OCI-M2 (cell line): ENCODE measurements at regions not wholly inside any gene's neighbourhood (a gene's known extent, or its start where the extent isn't known, plus 50 kb on each side); places are given as distances from the start of the nearest gene placed in this dataset.
"Not testable (repeated sequence)": the region's sequence is repeated elsewhere in the genome, so short reads cannot be mapped to it uniquely, and the experiment has no call there.

Source experiments
- DNase-seq: peaks from one replicate; lab custom pipeline; 2025; ENCODE audit not compliant: unreplicated experiment; lab: John Stamatoyannopoulos, UW

GRCh38 chr13:22776394-22777186 lies 404.2 kb upstream of the SGCG start:
- DNase-seq: no peak

GRCh38 chr13:22777207-22777606 lies 403.6 kb upstream of the SGCG start:
- DNase-seq: no peak

- DNase-seq: no peak
Measured at GRCh38 chr13:22789027-22789593, 391.7 kb upstream of the SGCG start.

GRCh38 chr13:22789916-22790315 lies 390.9 kb upstream of the SGCG start:
- DNase-seq: no peak

GRCh38 chr13:22793598-22794134 lies 387.1 kb upstream of the SGCG start:
- DNase-seq: no peak

DNA sequence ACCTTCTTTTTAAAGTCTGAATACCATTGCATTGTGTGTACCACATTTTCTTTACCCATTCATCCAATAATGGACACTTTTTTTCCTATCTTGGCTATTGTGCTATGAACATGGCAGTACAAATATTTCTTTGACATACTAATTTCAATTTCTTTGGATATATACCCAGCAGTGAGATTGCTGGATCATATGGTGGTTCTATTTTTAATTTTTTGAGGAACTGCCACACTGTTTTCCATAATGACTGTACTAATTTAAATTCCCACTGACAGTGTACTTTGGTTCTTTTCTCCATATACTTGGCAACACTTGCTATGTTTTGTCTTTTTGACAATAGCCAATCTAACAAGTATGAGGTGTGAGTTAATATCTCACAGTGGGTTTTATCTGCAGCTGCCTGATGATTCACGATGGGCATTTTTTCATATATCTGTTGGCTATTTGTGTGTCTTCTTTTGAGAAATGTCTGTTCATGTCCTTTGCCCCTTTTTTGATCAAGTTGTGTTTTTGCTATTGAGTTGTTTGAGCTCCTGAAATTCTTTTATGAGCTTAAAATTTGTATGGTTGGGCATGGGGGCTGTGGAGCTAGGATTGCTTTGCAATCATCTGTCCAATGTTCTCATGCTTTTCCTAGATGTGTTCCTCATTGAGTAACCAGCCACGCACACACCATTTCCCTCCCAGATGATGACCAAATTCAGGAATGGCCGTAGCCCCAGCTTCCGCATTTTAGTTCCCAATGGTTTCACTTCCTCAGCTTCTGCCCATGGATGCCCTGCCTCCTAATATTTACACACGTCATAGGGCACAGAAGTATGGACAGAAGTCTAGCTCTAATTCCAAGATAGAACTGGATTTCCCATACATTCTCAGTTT lies 380.0 kb upstream of the SGCG start:
- no peak for DNase-seq

DNA sequence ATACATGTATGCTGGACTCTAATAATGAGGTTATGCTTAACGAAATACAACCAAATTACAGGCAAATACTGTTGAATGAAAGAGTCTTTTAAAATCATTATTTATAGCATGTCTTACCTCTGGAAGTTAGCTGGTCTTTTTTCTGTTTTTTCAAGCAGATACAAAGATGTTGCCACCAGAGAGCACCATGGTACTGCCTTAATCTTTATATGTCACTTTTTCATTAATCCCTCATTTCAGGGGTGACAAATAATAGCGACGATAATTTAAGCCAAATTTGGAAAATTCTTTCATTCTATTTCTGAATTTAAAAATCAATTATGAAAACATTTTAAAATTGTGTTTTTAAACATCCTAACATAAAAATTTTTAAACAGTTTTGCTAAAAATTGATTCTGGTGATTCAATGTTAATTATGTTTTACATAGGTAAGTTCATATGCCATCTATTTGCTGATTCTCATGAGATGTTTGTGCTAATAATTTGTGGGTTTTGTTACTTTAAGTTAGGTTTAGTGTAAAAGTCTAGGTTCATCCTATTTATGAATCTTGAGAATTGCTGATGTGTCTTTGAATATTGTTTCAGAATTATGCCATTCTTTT lies 379.3 kb upstream of the SGCG start:
- DNase-seq: no peak

DNA sequence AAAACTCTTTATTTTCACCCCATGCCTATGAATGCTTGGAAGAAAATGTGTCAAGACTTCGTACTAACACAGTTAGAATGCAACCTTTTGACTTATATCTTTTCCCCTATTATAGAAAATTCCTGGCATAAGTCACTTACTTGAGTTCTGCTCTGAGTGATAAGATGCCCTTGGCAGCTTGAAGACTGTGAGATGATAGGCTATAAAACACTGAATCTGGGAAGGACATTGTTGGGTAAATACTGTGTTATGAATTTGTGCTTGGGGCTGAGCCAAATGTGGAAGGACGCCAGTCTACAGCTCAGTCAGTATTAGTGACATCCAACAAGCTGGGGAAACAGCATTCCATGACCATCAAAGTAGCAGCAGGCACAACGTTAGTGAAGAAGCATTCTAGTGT lies 368.0 kb upstream of the SGCG start:
- peak; percentile 20 for DNase-seq

DNA sequence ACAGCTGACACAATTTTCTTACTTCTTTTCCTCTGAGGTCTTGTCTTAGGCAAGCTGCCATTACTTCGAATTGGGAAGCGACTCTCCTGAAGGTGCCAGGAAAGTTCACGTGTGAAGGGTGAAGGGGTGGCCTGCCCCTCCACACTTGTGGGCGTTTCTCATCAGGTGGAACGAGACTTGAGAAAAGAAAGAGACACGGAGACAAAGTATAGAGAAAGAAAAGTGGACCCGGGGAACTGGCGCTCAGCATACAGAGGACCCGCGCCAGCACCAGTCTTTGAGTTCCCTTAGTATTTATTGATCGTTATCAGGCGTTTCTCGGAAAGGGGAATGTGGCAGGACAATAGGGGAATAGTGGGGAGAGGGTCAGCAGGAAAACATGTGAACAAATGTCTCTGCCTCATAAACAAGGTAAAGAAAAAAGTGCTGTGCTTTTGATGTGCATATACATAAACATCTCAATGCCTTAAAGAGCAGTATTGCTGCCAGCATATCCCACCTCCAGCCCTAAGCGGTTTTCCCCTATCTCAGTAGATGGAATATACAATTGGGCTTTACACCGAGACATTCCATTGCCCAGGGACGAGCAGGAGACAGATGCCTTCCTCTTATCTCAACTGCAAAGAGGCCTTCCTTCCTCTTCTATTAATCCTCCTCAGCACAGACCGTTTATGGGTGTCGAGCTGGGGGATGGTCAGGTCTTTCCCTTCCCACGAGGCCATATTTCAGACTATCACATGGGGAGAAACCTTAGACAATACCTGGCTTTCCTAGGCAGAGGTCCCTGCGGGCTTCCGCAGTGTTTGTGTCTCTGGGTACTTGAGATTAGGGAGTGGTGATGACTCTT lies 367.0 kb upstream of the SGCG start:
- DNase-seq: not testable (repeated sequence)

DNA sequence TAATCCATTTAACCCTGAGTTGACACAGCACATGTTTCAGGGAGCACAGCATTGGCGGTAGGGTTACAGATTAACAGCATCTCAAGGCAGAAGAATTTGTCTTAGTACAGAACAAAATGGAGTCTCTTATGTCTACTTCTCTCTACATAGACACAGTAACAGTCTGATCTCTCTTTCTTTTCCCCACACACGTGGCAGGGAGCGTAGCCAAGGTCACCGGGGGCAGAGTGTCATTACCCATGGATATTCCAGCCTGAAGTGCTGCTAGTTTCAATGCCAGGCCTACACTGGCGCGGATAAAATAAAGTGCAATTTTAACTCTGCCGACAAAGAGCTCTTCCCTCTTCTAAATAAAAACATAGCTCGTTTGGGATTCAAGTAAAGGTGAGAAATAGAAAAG lies 366.3 kb upstream of the SGCG start:
- not testable (repeated sequence) for DNase-seq

DNA sequence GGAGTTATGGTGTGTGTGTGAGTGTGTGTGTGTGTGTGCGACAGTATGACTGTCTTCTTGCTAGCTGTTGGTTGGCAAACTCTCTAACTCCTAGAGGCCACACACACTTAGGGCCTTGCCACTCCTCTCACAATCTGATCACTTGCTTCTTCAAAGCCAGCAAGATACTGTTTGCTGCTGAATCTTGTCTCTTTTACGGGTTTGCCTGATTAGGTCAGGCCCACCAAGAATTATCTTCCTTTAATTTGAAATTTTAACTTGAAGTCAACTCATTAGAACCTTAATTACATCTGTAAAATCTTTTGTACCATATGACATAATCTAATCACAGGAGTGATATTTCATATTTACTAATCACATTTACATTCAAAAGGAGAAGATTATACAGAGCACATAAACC lies 359.2 kb upstream of the SGCG start:
- no peak for DNase-seq

DNA sequence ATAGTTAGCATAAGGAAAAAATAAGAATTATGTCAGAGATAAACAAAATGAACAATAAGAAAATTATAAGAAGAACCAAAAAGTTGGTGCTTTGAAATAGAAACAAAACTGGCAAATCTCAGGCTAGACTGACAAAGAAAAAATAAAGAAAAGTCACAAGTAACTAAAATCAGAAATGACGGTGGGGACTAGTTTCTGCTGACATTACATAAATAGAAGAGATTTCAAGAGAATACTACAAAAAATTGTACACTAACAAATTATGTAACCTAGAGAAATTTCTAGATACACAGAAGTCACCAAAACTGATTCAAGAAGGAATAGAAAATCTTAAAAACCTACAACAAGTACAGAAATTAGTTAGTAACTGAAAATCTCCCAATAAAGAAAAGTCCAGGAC lies 355.6 kb upstream of the SGCG start:
- no peak for DNase-seq

DNA sequence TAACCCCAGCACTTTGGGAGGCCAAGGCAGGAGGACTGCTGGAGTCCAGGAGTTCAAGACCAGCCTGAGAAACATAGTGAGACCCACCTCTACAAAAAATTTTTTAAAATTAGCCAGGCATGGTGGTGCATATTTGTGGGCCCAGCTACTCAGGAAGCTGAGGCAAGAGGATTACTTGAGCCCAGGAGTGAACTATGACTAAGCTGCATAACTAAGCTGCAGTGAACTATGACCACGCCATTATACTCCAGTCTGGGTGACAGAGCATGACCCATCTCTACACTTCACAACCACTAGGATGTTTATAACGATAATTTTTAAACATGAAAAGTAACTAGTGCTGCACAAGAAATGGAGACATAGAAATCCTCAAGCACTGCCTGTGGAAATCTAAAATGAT lies 352.7 kb upstream of the SGCG start:
- no peak for DNase-seq

DNA sequence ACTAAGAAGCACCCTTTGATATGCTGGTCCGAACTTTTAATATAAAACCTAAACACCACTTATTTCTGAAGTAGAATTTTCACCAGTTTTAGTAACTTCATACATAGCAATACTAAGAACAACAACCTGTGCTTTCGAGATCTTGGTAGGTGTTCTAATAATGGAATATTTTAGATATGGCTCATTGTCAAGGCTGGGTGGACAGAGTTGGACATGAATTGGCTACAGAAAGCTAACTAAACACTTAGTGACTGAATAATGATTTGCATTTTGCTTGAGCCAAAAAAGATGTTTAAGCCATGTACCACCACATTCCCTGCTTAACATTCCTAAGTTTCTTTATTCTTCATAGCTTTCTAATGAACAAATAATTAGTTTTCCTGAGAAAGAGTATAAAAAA lies 344.3 kb upstream of the SGCG start:
- DNase-seq: no peak

DNA sequence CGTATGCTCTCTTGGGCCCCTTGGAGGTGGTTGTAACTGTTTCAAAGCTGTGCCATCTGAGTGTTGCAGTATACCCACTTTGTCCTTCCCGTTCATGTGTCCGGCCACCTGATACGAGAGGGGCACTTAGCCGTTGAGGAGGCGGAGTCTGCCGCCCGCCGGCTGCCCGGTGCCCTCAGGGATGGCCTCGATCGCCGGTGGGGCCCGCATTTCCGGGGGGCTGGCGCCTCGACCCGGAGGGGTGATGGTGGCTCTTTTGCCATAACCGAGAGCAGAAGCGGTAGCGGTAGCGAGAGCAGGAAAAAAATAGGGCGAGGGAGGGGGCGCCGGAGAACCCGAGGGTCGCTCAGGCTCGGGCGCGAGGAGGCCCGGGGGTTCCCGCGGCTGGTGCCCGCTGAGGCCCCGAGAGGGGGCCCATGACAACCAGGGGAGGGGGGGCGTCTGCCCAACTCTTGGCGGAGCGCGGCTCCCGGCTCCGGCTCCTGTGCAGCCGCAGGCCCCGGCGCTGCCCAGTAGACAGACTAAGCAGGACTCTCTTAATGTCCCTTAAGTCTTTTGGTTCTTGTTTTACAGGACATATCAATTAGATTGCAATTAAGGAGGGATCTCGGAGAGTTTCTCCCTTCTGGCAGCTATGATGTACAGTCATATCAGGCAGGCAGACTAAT lies 342.7 kb upstream of the SGCG start:
- no peak for DNase-seq

GRCh38 chr13:22839603-22840530 lies 340.9 kb upstream of the SGCG start:
- no peak for DNase-seq

GRCh38 chr13:22846551-22846950 lies 334.2 kb upstream of the SGCG start:
- no peak for DNase-seq

GRCh38 chr13:22848539-22849052 lies 332.2 kb upstream of the SGCG start:
- no peak for DNase-seq

DNA sequence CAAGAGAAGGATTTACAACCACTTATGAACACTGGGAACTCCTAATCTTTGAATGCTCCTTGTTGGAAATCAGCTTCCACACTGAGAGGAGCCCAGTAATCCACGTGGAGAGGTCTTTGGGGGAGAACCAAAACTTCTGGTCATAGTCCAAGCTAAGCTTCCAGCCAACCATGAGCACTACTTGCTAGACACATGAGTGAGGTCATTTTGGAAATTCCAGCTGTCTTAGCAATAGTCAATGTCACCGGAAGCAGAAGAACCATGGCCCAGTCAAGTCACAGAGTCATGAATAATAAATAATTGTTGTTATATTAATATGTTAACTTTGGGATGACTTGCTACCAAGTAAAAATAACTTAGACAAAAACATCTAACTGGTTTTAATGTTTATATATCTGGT lies 324.9 kb upstream of the SGCG start:
- no peak for DNase-seq
